HEK293 (cell line): ENCODE measurements at regions not wholly inside any gene's neighbourhood (a gene's known extent, or its start where the extent isn't known, plus 50 kb on each side); places are given as distances from the start of the nearest gene placed in this dataset.

Experiments used
- CTCF ChIA-PET: fragments of 350-600 bp; formaldehyde crosslinking; extraction: SDS; loops from one replicate; lab custom pipeline; 2021; ENCODE audit warnings: antibody characterized with exemption; lab: Yijun Ruan, JAX
- POLR2A ChIA-PET: fragments of 300-600 bp; formaldehyde crosslinking; extraction: SDS; loops from one replicate; lab custom pipeline; 2020; ENCODE audit warnings: antibody characterized with exemption, inconsistent platforms; lab: Yijun Ruan, JAX
- H3K27ac ChIP-seq: fragments of 200-500 bp; sonication (Bioruptor generic); 2 replicates; pipeline ENCODE4 v1.5.1; 2014; ENCODE audit warnings: low read depth, low read length, control low read depth, inconsistent platforms; ENCODE audit errors: extremely low read depth
- H3K36me3 ChIP-seq, 2 experiments: fragments of 200-500 bp in 1 of 2; sonication (Bioruptor generic) in 1 of 2; 1 replicate in 1 of 2; 2 replicates in 1 of 2; pipeline ENCODE4 v1.5.1; 2014 to 2017; ENCODE audit warnings: inconsistent platforms in 2 of 2, low read length in 2 of 2; ENCODE audit not compliant: control insufficient read depth in 2 of 2, insufficient read depth in 1 of 2
- H3K4me1 ChIP-seq: fragments of 200-500 bp; sonication (Bioruptor generic); 2 replicates; pipeline ENCODE4 v1.5.1; 2014; ENCODE audit warnings: mild to moderate bottlenecking, low read length, inconsistent platforms; ENCODE audit not compliant: control insufficient read depth, insufficient read depth
- H3K4me3 ChIP-seq: 2 replicates; pipeline ENCODE4 v1.5.1; 2011; ENCODE audit warnings: low read depth, mild to moderate bottlenecking, control low read depth, low read length, moderate library complexity
- H3K9me3 ChIP-seq: fragments of 200-500 bp; sonication (Bioruptor generic); 2 replicates; pipeline ENCODE4 v1.5.1; 2014; ENCODE audit warnings: low read depth, low read length, inconsistent platforms; ENCODE audit not compliant: control insufficient read depth, insufficient read depth
- GLI4 ChIP-seq: fragments of 450-650 bp; formaldehyde crosslinking; IDR thresholded peaks from 2 replicates; pipeline ENCODE4 v1.5.1; 2016; ENCODE audit warnings: missing biosample characterization, missing genetic modification characterization
- GLIS2 ChIP-seq: fragments of 450-650 bp; formaldehyde crosslinking; IDR thresholded peaks from 2 replicates; pipeline ENCODE4 v1.5.1; 2016; ENCODE audit warnings: missing biosample characterization, missing genetic modification characterization
- KLF1 ChIP-seq: fragments of 450-650 bp; formaldehyde crosslinking; IDR thresholded peaks from 2 replicates; pipeline ENCODE4 v1.5.1; 2016; ENCODE audit warnings: missing biosample characterization, missing genetic modification characterization
- OVOL3 ChIP-seq: fragments of 450-650 bp; formaldehyde crosslinking; IDR thresholded peaks from 2 replicates; pipeline ENCODE4 v1.5.1; 2016; ENCODE audit warnings: missing biosample characterization, missing genetic modification characterization
- ZNF140 ChIP-seq: fragments of 450-650 bp; formaldehyde crosslinking; IDR thresholded peaks from 2 replicates; pipeline ENCODE4 v1.5.1; 2016; ENCODE audit warnings: missing biosample characterization, missing genetic modification characterization
- ZNF184 ChIP-seq: fragments of 450-650 bp; IDR thresholded peaks from 2 replicates; pipeline ENCODE4 v1.5.1; 2018; ENCODE audit warnings: missing biosample characterization, mild to moderate bottlenecking, missing genetic modification characterization
- ZNF2 ChIP-seq: fragments of 450-650 bp; formaldehyde crosslinking; IDR thresholded peaks from 2 replicates; pipeline ENCODE4 v1.5.1; 2016; ENCODE audit warnings: missing biosample characterization, missing genetic modification characterization
- ZNF223 ChIP-seq: fragments of 450-650 bp; formaldehyde crosslinking; IDR thresholded peaks from 2 replicates; pipeline ENCODE4 v1.5.1; 2016; ENCODE audit warnings: missing biosample characterization, missing genetic modification characterization
- ZNF510 ChIP-seq: fragments of 450-650 bp; formaldehyde crosslinking; IDR thresholded peaks from 2 replicates; pipeline ENCODE4 v1.5.1; 2018; ENCODE audit warnings: mild to moderate bottlenecking, missing genetic modification characterization, missing biosample characterization; ENCODE audit not compliant: insufficient replicate concordance
- TF ChIP-seq, protein P1 (sequence below): fragments of 450-650 bp; formaldehyde crosslinking; IDR thresholded peaks from 2 replicates; pipeline ENCODE4 v1.5.1; 2016; ENCODE audit warnings: missing biosample characterization, missing genetic modification characterization
- TF ChIP-seq, protein P2 (sequence below): fragments of 450-650 bp; formaldehyde crosslinking; conservative IDR thresholded peaks from 2 replicates; pipeline ENCODE4 v1.5.1; 2016; ENCODE audit warnings: low read depth, missing biosample characterization, missing genetic modification characterization
- TF ChIP-seq, protein P3 (sequence below): fragments of 450-650 bp; formaldehyde crosslinking; IDR thresholded peaks from 2 replicates; pipeline ENCODE4 v1.5.1; 2016; ENCODE audit warnings: missing biosample characterization, missing genetic modification characterization
- TF ChIP-seq, protein P4 (sequence below): fragments of 450-650 bp; IDR thresholded peaks from 2 replicates; pipeline ENCODE4 v1.5.1; 2018; ENCODE audit warnings: missing biosample characterization, missing genetic modification characterization
- TF ChIP-seq, protein P5 (sequence below): fragments of 450-650 bp; formaldehyde crosslinking; IDR thresholded peaks from 2 replicates; pipeline ENCODE4 v1.5.1; 2016; ENCODE audit warnings: missing biosample characterization, missing genetic modification characterization

DNA sequence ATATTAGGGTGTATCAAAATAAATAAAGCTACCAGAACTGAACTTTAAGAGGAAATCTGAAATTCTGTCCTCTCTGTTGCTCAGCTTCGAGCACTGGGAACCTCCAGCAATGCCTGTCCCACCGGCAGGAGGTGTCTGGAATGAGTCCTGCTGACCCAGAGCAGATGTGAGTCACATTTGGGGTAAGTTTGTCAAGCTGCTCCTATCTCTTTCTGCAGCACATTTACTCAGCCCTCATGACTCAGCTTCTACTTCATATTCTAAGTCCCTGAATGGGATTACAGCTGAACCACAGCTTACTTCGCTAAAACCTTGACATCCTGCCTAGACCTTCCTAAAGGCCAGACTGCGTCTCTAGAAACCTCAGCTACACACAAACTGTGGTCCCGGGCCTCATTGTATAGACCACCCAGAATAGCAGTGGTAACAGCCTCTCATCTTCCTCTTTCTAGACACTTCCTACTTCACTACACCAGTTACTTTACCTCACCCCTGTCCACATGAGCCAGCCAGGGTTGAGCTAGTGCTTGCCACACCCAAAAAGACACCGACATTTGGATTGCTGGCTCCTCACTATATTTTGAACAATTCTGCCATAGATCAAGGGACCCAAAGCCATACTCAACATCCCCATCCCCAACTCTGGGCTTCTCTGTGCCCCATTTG, 109.6 kb upstream of the TMCO5A start:
- ChIA-PET CTCF (no interaction called here), POLR2A (interaction anchor here (0.6 kb wide), 1 partner anchor 46 kb away, joined by 4 read pairs; no protein-coding TSS in a partner anchor)
- H3K4me1 ChIP-seq: no peaks in the 10 kb centered on the region
- TF ChIP-seq, protein P1, sequence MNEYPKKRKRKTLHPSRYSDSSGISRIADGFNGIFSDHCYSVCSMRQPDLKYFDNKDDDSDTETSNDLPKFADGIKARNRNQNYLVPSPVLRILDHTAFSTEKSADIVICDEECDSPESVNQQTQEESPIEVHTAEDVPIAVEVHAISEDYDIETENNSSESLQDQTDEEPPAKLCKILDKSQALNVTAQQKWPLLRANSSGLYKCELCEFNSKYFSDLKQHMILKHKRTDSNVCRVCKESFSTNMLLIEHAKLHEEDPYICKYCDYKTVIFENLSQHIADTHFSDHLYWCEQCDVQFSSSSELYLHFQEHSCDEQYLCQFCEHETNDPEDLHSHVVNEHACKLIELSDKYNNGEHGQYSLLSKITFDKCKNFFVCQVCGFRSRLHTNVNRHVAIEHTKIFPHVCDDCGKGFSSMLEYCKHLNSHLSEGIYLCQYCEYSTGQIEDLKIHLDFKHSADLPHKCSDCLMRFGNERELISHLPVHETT (tag by site-specific recombination): no peak
- TF ChIP-seq ZNF140: no peak
- no peaks in the 10 kb centered on the region for H3K9me3 ChIP-seq
- H3K27ac ChIP-seq: no peak overlapping the region
- no peaks in the 10 kb centered on the region for H3K36me3 ChIP-seq
- H3K4me3 ChIP-seq: no peak overlapping the region

DNA sequence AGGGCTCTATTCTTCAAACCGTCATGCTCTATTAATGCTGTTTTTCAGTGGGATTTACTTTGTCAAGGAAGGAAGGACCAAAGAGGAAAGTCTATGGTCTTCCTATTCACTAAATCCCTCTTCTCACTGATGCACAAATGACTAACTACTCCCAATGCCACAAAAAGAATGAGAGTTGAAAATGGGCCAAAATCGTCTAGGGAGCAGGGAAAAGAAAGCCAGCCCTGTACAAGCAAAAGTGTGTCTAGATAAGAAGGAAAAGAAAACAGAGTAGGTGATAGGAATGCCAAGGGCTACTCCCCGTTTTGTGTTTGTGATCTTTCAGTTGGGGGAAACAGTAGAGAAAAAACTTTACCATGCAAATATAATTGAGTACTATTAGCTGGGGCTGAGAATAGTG, 97.2 kb upstream of the TMCO5A start:
- H3K27ac ChIP-seq: no peak overlapping the region
- no peaks in the 10 kb centered on the region for H3K4me1 ChIP-seq
- H3K9me3 ChIP-seq: no peaks in the 10 kb centered on the region
- no peak overlapping the region for H3K4me3 ChIP-seq
- H3K36me3 ChIP-seq: no peaks in the 10 kb centered on the region
- TF ChIP-seq, protein P2, sequence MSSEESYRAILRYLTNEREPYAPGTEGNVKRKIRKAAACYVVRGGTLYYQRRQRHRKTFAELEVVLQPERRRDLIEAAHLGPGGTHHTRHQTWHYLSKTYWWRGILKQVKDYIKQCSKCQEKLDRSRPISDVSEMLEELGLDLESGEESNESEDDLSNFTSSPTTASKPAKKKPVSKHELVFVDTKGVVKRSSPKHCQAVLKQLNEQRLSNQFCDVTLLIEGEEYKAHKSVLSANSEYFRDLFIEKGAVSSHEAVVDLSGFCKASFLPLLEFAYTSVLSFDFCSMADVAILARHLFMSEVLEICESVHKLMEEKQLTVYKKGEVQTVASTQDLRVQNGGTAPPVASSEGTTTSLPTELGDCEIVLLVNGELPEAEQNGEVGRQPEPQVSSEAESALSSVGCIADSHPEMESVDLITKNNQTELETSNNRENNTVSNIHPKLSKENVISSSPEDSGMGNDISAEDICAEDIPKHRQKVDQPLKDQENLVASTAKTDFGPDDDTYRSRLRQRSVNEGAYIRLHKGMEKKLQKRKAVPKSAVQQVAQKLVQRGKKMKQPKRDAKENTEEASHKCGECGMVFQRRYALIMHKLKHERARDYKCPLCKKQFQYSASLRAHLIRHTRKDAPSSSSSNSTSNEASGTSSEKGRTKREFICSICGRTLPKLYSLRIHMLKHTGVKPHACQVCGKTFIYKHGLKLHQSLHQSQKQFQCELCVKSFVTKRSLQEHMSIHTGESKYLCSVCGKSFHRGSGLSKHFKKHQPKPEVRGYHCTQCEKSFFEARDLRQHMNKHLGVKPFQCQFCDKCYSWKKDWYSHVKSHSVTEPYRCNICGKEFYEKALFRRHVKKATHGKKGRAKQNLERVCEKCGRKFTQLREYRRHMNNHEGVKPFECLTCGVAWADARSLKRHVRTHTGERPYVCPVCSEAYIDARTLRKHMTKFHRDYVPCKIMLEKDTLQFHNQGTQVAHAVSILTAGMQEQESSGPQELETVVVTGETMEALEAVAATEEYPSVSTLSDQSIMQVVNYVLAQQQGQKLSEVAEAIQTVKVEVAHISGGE (tag by site-specific recombination): no peak
- TF ChIP-seq KLF1 (no peak), ZNF510 (tag by site-specific recombination) (no peak), ZNF2 (tag by site-specific recombination) (no peak)
- ChIA-PET CTCF (no interaction called here), POLR2A (no interaction called here)

DNA sequence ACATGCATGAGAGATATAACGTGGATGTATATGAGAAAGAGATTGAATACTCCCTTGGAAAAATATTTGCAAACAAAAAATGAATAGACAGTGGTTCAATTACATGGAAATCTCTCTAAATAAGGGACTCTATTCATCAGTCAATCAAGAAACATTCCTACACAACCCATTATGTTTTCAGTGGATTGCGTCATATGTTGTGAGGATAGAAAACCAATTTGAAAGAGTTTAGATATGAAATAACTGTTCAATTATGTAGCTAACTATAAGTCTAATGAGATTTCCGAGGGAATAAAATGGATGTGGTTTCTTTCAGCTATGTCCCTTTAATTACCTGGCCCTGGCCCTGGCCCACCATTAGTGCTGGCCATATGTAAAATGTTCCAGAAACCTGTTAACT, 86.7 kb upstream of the TMCO5A start:
- ChIA-PET POLR2A (no interaction called here), CTCF (no interaction called here)
- Histone ChIP-seq H3K4me3 (no peak overlapping the region), H3K27ac (no peak overlapping the region), H3K36me3 (no peaks in the 10 kb centered on the region), H3K9me3 (no peaks in the 10 kb centered on the region), H3K4me1 (no peaks in the 10 kb centered on the region)
- TF ChIP-seq GLIS2: no peak

DNA sequence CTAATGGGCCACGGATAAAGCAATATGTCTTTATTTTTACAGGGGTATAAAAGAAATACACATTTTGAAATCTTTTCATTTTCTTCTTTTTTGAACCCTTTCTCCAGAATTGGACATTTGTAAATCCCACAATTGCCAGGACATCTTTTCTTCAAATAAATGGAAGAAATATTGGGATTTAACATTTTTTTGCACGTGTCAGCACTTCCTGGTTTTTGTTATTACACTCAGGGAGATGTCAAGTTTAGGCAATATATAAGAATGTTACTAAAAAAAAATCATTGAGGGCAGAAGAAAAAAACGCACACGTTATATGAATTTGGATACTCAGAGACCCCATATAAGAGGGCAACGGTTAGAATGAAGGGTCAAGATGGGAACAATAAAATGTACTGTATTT, 78.3 kb upstream of the TMCO5A start:
- ChIA-PET CTCF (no interaction called here), POLR2A (no interaction called here)
- no peaks in the 10 kb centered on the region for H3K9me3 ChIP-seq
- no peak overlapping the region for H3K4me3 ChIP-seq
- no peaks in the 10 kb centered on the region for H3K36me3 ChIP-seq
- H3K4me1 ChIP-seq: no peaks in the 10 kb centered on the region
- TF ChIP-seq GLI4 (tag by site-specific recombination) (no peak), ZNF223 (tag by site-specific recombination) (no peak), ZNF184 (no peak), ZNF140 (no peak), OVOL3 (tag by site-specific recombination) (no peak)
- TF ChIP-seq, protein P3, sequence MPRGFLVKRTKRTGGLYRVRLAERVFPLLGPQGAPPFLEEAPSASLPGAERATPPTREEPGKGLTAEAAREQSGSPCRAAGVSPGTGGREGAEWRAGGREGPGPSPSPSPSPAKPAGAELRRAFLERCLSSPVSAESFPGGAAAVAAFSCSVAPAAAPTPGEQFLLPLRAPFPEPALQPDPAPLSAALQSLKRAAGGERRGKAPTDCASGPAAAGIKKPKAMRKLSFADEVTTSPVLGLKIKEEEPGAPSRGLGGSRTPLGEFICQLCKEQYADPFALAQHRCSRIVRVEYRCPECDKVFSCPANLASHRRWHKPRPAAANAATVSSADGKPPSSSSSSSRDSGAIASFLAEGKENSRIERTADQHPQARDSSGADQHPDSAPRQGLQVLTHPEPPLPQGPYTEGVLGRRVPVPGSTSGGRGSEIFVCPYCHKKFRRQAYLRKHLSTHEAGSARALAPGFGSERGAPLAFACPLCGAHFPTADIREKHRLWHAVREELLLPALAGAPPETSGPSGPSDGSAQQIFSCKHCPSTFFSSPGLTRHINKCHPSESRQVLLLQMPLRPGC: no peak
- TF ChIP-seq, protein P4, sequence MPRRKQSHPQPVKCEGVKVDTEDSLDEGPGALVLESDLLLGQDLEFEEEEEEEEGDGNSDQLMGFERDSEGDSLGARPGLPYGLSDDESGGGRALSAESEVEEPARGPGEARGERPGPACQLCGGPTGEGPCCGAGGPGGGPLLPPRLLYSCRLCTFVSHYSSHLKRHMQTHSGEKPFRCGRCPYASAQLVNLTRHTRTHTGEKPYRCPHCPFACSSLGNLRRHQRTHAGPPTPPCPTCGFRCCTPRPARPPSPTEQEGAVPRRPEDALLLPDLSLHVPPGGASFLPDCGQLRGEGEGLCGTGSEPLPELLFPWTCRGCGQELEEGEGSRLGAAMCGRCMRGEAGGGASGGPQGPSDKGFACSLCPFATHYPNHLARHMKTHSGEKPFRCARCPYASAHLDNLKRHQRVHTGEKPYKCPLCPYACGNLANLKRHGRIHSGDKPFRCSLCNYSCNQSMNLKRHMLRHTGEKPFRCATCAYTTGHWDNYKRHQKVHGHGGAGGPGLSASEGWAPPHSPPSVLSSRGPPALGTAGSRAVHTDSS (tag by site-specific recombination): no peak
- TF ChIP-seq, protein P5, sequence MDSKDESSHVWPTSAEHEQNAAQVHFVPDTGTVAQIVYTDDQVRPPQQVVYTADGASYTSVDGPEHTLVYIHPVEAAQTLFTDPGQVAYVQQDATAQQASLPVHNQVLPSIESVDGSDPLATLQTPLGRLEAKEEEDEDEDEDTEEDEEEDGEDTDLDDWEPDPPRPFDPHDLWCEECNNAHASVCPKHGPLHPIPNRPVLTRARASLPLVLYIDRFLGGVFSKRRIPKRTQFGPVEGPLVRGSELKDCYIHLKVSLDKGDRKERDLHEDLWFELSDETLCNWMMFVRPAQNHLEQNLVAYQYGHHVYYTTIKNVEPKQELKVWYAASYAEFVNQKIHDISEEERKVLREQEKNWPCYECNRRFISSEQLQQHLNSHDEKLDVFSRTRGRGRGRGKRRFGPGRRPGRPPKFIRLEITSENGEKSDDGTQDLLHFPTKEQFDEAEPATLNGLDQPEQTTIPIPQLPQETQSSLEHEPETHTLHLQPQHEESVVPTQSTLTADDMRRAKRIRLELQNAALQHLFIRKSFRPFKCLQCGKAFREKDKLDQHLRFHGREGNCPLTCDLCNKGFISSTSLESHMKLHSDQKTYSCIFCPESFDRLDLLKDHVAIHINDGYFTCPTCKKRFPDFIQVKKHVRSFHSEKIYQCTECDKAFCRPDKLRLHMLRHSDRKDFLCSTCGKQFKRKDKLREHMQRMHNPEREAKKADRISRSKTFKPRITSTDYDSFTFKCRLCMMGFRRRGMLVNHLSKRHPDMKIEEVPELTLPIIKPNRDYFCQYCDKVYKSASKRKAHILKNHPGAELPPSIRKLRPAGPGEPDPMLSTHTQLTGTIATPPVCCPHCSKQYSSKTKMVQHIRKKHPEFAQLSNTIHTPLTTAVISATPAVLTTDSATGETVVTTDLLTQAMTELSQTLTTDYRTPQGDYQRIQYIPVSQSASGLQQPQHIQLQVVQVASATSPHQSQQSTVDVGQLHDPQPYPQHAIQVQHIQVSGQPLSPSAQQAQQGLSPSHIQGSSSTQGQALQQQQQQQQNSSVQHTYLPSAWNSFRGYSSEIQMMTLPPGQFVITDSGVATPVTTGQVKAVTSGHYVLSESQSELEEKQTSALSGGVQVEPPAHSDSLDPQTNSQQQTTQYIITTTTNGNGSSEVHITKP (tag by site-specific recombination): no peak
- TF ChIP-seq, all 188 proteins: peak for 0
- no peak overlapping the region for H3K27ac ChIP-seq
